SK-N-SH (cell line): ENCODE measurements at regions not wholly inside any gene's neighbourhood (a gene's known extent, or its start where the extent isn't known, plus 50 kb on each side); places are given as distances from the start of the nearest gene placed in this dataset.

Experiments
- CTCF ChIA-PET: fragments of 300-600, 350-600 bp; formaldehyde crosslinking; extraction: SDS; loops from one replicate; lab custom pipeline; 2021; lab: Yijun Ruan, JAX
- POLR2A ChIA-PET: fragments of 350-600 bp; sonication (Branson Sonifier 250); formaldehyde crosslinking; extraction: SDS; loops from one replicate; lab custom pipeline; 2020; ENCODE audit warnings: antibody characterized with exemption, inconsistent platforms; lab: Yijun Ruan, JAX
- DNase-seq: peaks from one replicate; pipeline ENCODE4 v3.0.0; 2012
- H2AFZ ChIP-seq: fragments of 200-600 bp; sonication (generic); 2 replicates; pipeline ENCODE4 v1.8.1; 2016; ENCODE audit warnings: antibody characterized with exemption, mild to moderate bottlenecking, low read depth
- H3F3A ChIP-seq: fragments of 200-600 bp; sonication (generic); replicated peaks from 2 replicates; pipeline ENCODE3; 2016; ENCODE audit warnings: antibody characterized with exemption, mild to moderate bottlenecking; ENCODE audit not compliant: insufficient read depth
- H3K27ac ChIP-seq, 2 experiments: fragments of 200-500 bp in 1 of 2; fragments of 200-600 bp in 1 of 2; sonication (Bioruptor generic) in 1 of 2; sonication (generic), shearing (Covaris generic) in 1 of 2; 2 replicates each; pipeline versions ENCODE4 v1.5.1 to v1.6.1; 2014 to 2016; ENCODE audit warnings: low read depth in 2 of 2, inconsistent platforms in 1 of 2, low read length in 1 of 2, mild to moderate bottlenecking in 1 of 2, mixed read lengths in 1 of 2
- H3K27me3 ChIP-seq: fragments of 200-600 bp; sonication (generic), shearing (Covaris generic); 2 replicates; pipeline ENCODE4 v1.6.1; 2016; ENCODE audit warnings: mixed run types; ENCODE audit not compliant: insufficient read depth
- H3K36me3 ChIP-seq, 2 experiments: fragments of 200-500 bp in 1 of 2; fragments of 200-600 bp in 1 of 2; sonication (Bioruptor generic) in 1 of 2; sonication (generic) in 1 of 2; replicated peaks in 1 of 2; 2 replicates each; pipeline versions ENCODE3 to v1.5.1; 2014 to 2016; ENCODE audit warnings: low read length in 1 of 2, mild to moderate bottlenecking in 1 of 2; ENCODE audit not compliant: insufficient read depth in 2 of 2, control insufficient read depth in 1 of 2
- H3K4me1 ChIP-seq, 2 experiments: fragments of 200-500 bp in 1 of 2; fragments of 200-600 bp in 1 of 2; sonication (Bioruptor generic) in 1 of 2; sonication (generic), shearing (Covaris generic) in 1 of 2; 2 replicates each; pipeline versions ENCODE4 v1.5.1 to v1.6.1; 2014 to 2016; ENCODE audit warnings: low read depth in 1 of 2, low read length in 1 of 2, mixed run types in 1 of 2; ENCODE audit not compliant: insufficient read depth in 2 of 2, control insufficient read depth in 1 of 2
- H3K4me2 ChIP-seq: fragments of 200-600 bp; sonication (generic), shearing (Covaris generic); 2 replicates; pipeline ENCODE4 v1.6.1; 2017; ENCODE audit warnings: mixed run types
- H3K4me3 ChIP-seq, 2 experiments: fragments of 200-500 bp in 1 of 2; fragments of 200-600 bp in 1 of 2; sonication (Bioruptor generic) in 1 of 2; sonication (generic), shearing (Covaris generic) in 1 of 2; 2 replicates each; pipeline versions ENCODE4 v1.5.1 to v1.8.1; 2014 to 2016; ENCODE audit warnings: low read depth in 2 of 2, inconsistent platforms in 1 of 2, low read length in 1 of 2, mild to moderate bottlenecking in 1 of 2, mixed read lengths in 1 of 2, moderate library complexity in 1 of 2
- H3K79me2 ChIP-seq: fragments of 200-600 bp; sonication (generic); 2 replicates; pipeline ENCODE4 v1.8.1; 2017; ENCODE audit warnings: mild to moderate bottlenecking; ENCODE audit not compliant: insufficient read depth
- H3K9ac ChIP-seq: fragments of 200-600 bp; sonication (generic); 2 replicates; pipeline ENCODE4 v1.6.1; 2017; ENCODE audit warnings: mixed run types
- H3K9me2 ChIP-seq: fragments of 200-600 bp; sonication (generic); 2 replicates; pipeline ENCODE4 v1.6.1; 2017; ENCODE audit warnings: mixed run types
- H3K9me3 ChIP-seq: fragments of 200-600 bp; sonication (generic); 2 replicates; pipeline ENCODE4 v1.6.1; 2017; ENCODE audit warnings: mixed run types, mild to moderate bottlenecking, moderate library complexity
- H4K20me1 ChIP-seq: fragments of 200-600 bp; sonication (generic); 2 replicates; pipeline ENCODE4 v1.6.1; 2017; ENCODE audit warnings: mild to moderate bottlenecking, mixed run types; ENCODE audit not compliant: insufficient read depth
- CTCF ChIP-seq: fragments of 200-600 bp; sonication (generic); IDR thresholded peaks from 2 replicates; pipeline ENCODE4 v1.6.1; 2017; ENCODE audit warnings: antibody characterized with exemption, mild to moderate bottlenecking, moderate library complexity
- EP300 ChIP-seq, 2 experiments: IDR thresholded peaks; 2 replicates each; pipeline versions ENCODE4 v1.4.0 to v1.6.1; 2012; ENCODE audit warnings: borderline replicate concordance in 1 of 2, low read depth in 1 of 2, low read length in 1 of 2
- FOXM1 ChIP-seq: IDR thresholded peaks from 2 replicates; pipeline ENCODE4 v1.4.0; 2012; ENCODE audit warnings: low read depth, mild to moderate bottlenecking
- GATA2 ChIP-seq: sonication (generic); formaldehyde crosslinking; IDR thresholded peaks from 2 replicates; pipeline ENCODE4 v1.5.0; 2020; ENCODE audit warnings: mild to moderate bottlenecking, missing genetic modification reagents
- MEF2A ChIP-seq: IDR thresholded peaks from 2 replicates; pipeline ENCODE4 v1.4.0; 2012; ENCODE audit warnings: low read depth, borderline replicate concordance
- MXI1 ChIP-seq: IDR thresholded peaks from 2 replicates; pipeline ENCODE4 v1.6.1; 2012; ENCODE audit warnings: mild to moderate bottlenecking, low read depth, low read length, improper control_type of control experiment
- NFIC ChIP-seq: IDR thresholded peaks from 2 replicates; pipeline ENCODE4 v1.4.0; 2012; ENCODE audit warnings: borderline replicate concordance
- POLR2AphosphoS5 ChIP-seq: IDR thresholded peaks from 2 replicates; pipeline ENCODE4 v1.6.1; 2012; ENCODE audit warnings: low read depth, low read length
- RAD21 ChIP-seq: IDR thresholded peaks from 2 replicates; pipeline ENCODE4 v1.6.1; 2012; ENCODE audit warnings: mild to moderate bottlenecking, low read length
- RCOR1 ChIP-seq: fragments of 150-350 bp; IDR thresholded peaks from 2 replicates; pipeline ENCODE4 v1.6.1; 2017; ENCODE audit warnings: antibody characterized with exemption, low read length
- RFX5 ChIP-seq: IDR thresholded peaks from 2 replicates; pipeline ENCODE4 v1.6.1; 2012; ENCODE audit warnings: mild to moderate bottlenecking, improper control_type of control experiment, low read length
- RXRA ChIP-seq: IDR thresholded peaks from 2 replicates; pipeline ENCODE4 v1.4.0; 2012; ENCODE audit warnings: low read depth, mild to moderate bottlenecking, borderline replicate concordance
- TAF1 ChIP-seq: IDR thresholded peaks from 2 replicates; pipeline ENCODE4 v1.6.1; 2012; ENCODE audit warnings: low read depth, mild to moderate bottlenecking, low read length, moderate library complexity, borderline replicate concordance
- TCF12 ChIP-seq: IDR thresholded peaks from 2 replicates; pipeline ENCODE4 v1.4.0; 2012
- TEAD4 ChIP-seq: IDR thresholded peaks from 2 replicates; pipeline ENCODE4 v1.4.0; 2012; ENCODE audit warnings: mild to moderate bottlenecking, borderline replicate concordance; ENCODE audit not compliant: insufficient read depth
- USF1 ChIP-seq: IDR thresholded peaks from 2 replicates; pipeline ENCODE4 v1.4.0; 2012; ENCODE audit warnings: low read depth, borderline replicate concordance
- YY1 ChIP-seq: IDR thresholded peaks from 2 replicates; pipeline ENCODE4 v1.4.0; 2012; ENCODE audit warnings: low read depth, mild to moderate bottlenecking
- WGBS: methylation state at CpG from one replicate; pipeline ENCODE4 v1.1.6; 2017; ENCODE audit warnings: low lambda C conversion rate; 5-methylcytosine and 5-hydroxymethylcytosine counted together
- TF ChIP-seq, protein P1 (sequence below): IDR thresholded peaks from 2 replicates; pipeline ENCODE4 v1.4.0; 2012; ENCODE audit warnings: low read depth

DNA sequence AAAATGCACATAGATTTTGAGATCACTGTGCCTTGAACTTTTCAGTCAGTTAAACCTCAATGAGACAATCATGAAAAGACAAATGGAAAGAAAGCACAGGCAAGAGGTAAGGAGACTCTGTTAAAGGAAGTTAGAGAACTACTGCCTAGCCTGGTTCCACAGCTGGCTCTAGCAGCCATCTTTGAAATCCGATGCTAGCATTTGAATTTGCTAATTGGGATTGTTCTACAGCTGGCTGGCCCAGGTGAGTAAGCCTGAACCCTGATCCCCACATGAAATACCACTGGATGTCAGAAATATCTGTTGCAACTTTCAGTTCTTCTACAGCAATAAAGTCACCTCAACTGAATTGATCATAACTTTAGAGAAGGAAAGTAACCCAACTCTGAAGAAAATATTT is 315.2 kb upstream of the CHAC2 start:
- Histone ChIP-seq H3K79me2 (no peaks in the 10 kb centered on the region), H2AFZ (no peak overlapping the region), H3K27ac (no peak overlapping the region), H3K9me2 (no peaks in the 10 kb centered on the region), H3K4me3 (no peak overlapping the region), H3K4me1 (no peaks in the 10 kb centered on the region), H3F3A (no peaks in the 10 kb centered on the region)
- no peak for TF ChIP-seq TAF1
- TF ChIP-seq YY1: no peak
- no peak for TF ChIP-seq EP300 (IDR thresholded peaks at IDR 0.05; ENCODE audit: borderline replicate concordance in 1 of 2, low read depth in 1 of 2, low read length in 1 of 2)
- TF ChIP-seq GATA2 (CRISPR knock-in tag): no peak
- no peak for TF ChIP-seq POLR2AphosphoS5
- no peak for TF ChIP-seq NFIC
- TF ChIP-seq, all 33 proteins: peak for 0
- ChIA-PET CTCF (interaction anchor here (0.6 to 1.1 kb wide), 2 partner anchors 9 to 418 kb away, joined by 3 to 4 read pairs; no protein-coding TSS in a partner anchor), POLR2A (no interaction called here)
- H3K27me3 ChIP-seq: no peaks in the 10 kb centered on the region
- no peak overlapping the region for H3K4me2 ChIP-seq
- no peak overlapping the region for H3K9ac ChIP-seq
- H3K9me3 ChIP-seq: no peaks in the 10 kb centered on the region
- H3K36me3 ChIP-seq: no peaks in the 10 kb centered on the region
- H4K20me1 ChIP-seq: no peaks in the 10 kb centered on the region
- WGBS: 0% methylated on average over 1 of the region's 1 CpG
- no peak for DNase-seq

DNA sequence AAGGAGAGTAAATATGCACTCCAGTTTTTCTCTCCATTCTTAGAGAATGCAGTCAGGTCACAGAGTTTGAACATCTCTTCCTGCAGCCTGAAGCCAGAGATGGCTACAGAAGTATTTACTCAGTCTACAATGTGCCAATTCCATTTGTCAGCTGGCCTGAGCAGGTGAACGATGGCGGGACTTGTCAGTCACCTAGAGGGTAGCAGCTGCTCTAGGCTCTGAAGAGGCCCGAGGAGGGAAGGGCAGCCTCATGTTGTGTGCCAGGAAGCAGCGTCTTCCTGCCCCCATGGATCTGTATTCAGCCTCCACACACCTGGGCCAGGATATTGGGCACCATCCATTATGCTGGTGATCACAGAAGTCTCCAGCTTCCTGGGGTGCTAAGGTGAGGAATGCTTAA is 316.7 kb upstream of the CHAC2 start:
- H3K9me2 ChIP-seq: no peaks in the 10 kb centered on the region
- DNase-seq: no peak
- H3K27me3 ChIP-seq: no peaks in the 10 kb centered on the region
- H3K36me3 ChIP-seq: no peaks in the 10 kb centered on the region
- WGBS: 15% methylated on average over 2 of the region's 4 CpGs
- ChIA-PET CTCF (no interaction called here), POLR2A (no interaction called here)
- no peaks in the 10 kb centered on the region for H3F3A ChIP-seq
- H3K4me2 ChIP-seq: no peak overlapping the region
- no peak overlapping the region for H3K9ac ChIP-seq
- H2AFZ ChIP-seq: no peak overlapping the region
- no peaks in the 10 kb centered on the region for H4K20me1 ChIP-seq
- no peaks in the 10 kb centered on the region for H3K9me3 ChIP-seq
- no peak overlapping the region for H3K4me3 ChIP-seq
- TF ChIP-seq GATA2 (CRISPR knock-in tag) (no peak), RXRA (no peak), YY1 (no peak), CTCF (no peak), FOXM1 (no peak), RFX5 (no peak), RCOR1 (no peak), TCF12 (no peak), MEF2A (no peak), MXI1 (no peak), TEAD4 (no peak), POLR2AphosphoS5 (no peak), RAD21 (no peak), USF1 (no peak)
- TF ChIP-seq, protein P1, sequence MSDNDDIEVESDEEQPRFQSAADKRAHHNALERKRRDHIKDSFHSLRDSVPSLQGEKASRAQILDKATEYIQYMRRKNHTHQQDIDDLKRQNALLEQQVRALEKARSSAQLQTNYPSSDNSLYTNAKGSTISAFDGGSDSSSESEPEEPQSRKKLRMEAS: no peak
- no peaks in the 10 kb centered on the region for H3K79me2 ChIP-seq
- no peaks in the 10 kb centered on the region for H3K4me1 ChIP-seq
- no peak overlapping the region for H3K27ac ChIP-seq
